ENCODE measurements at regions not wholly inside any gene's neighbourhood (a gene's known extent, or its start where the extent isn't known, plus 50 kb on each side); places are given as distances from the start of the nearest gene placed in this dataset.

GRCh38 chr12:91326058-91327027 is 143.7 kb upstream of the DCN start:
- peak overlapping the region; percentile 30 to 57 (median 37) for H3K27ac ChIP-seq
- intact Hi-C loops (cut with DNase I), result loop anchor here (2.0 kb wide), 2 partner anchors 148 to 348 kb away; no protein-coding TSS in a partner anchor
- TF ChIP-seq POLR2A (IDR thresholded peaks at IDR 0.05) (no peak), CTCF (IDR thresholded peaks at IDR 0.05) (peak; percentile 59 to 65 (median 63)), EP300 (IDR thresholded peaks at IDR 0.05) (no peak), POLR2AphosphoS5 (IDR thresholded peaks at IDR 0.05) (peak in 2 of 4 donors; percentile 53 to 60)
- no peaks in the 10 kb centered on the region for H3K27me3 ChIP-seq
- no peaks in the 10 kb centered on the region for H3K9me3 ChIP-seq
- peak overlapping the region in 1 of 4 donors; percentile 1 for H3K4me3 ChIP-seq
- 26 to 35% methylated on average over 2 of the region's 2 CpGs for WGBS, 2 donors
- H3K36me3 ChIP-seq, result no peaks in the 10 kb centered on the region
- peak; percentile 66 for DNase-seq
- peaks cover 0 to 14% (median 10%) of the 10 kb centered on the region in 4 donors for H3K4me1 ChIP-seq

GRCh38 chr12:91320999-91321398 is 138.4 kb upstream of the DCN start:
- no peak overlapping the region for H3K27ac ChIP-seq
- H3K4me1 ChIP-seq, result peaks cover 0 to 11% (median 6%) of the 10 kb centered on the region in 4 donors
- H3K9me3 ChIP-seq, result no peaks in the 10 kb centered on the region
- intact Hi-C loops (cut with DNase I), result no loop called here
- TF ChIP-seq EP300 (IDR thresholded peaks at IDR 0.05) (no peak), POLR2A (IDR thresholded peaks at IDR 0.05) (no peak)
- H3K4me3 ChIP-seq, result no peak overlapping the region
- WGBS, 2 donors, result 91 to 92% methylated on average over 6 of the region's 6 CpGs
- H3K36me3 ChIP-seq, result no peaks in the 10 kb centered on the region
- no peaks in the 10 kb centered on the region for H3K27me3 ChIP-seq
- DNase-seq, result no peak

- TF ChIP-seq POLR2A (IDR thresholded peaks at IDR 0.05) (no peak), CTCF (IDR thresholded peaks at IDR 0.05) (no peak), EP300 (IDR thresholded peaks at IDR 0.05) (no peak), POLR2AphosphoS5 (IDR thresholded peaks at IDR 0.05) (no peak)
- WGBS, 2 donors, result 68 to 88% methylated on average over 2 of the region's 2 CpGs
- intact Hi-C loops (cut with DNase I), result no loop called here
- Histone ChIP-seq H3K36me3 (no peaks in the 10 kb centered on the region), H3K9me3 (no peaks in the 10 kb centered on the region), H3K4me1 (peaks cover 0 to 7% (median 0%) of the 10 kb centered on the region in 4 donors), H3K27ac (no peak overlapping the region), H3K27me3 (no peaks in the 10 kb centered on the region), H3K4me3 (no peak overlapping the region)
- no peak for DNase-seq
These were observed 136.6 kb upstream of the DCN start for GRCh38 chr12:91319071-91319760.

GRCh38 chr12:91317306-91317705 is 134.7 kb upstream of the DCN start:
- no peak for DNase-seq
- peak overlapping the region in 1 of 4 donors; percentile 39 for H3K27ac ChIP-seq
- intact Hi-C loops (cut with DNase I), result no loop called here

More at GRCh38 chr12:91317306-91317705, 134.7 kb upstream of the DCN start:
- Histone ChIP-seq H3K9me3 (no peaks in the 10 kb centered on the region), H3K27me3 (no peaks in the 10 kb centered on the region), H3K4me1 (peaks cover 0 to 7% (median 0%) of the 10 kb centered on the region in 4 donors), H3K4me3 (no peak overlapping the region), H3K36me3 (no peaks in the 10 kb centered on the region)
- WGBS, 2 donors, result 68 to 70% methylated on average over 3 of the region's 3 CpGs
- TF ChIP-seq POLR2AphosphoS5 (IDR thresholded peaks at IDR 0.05) (no peak), CTCF (IDR thresholded peaks at IDR 0.05) (no peak), POLR2A (IDR thresholded peaks at IDR 0.05) (no peak), EP300 (IDR thresholded peaks at IDR 0.05) (no peak)

All from sigmoid colon (tissue), 6 donors.